Fibroblast of lung (primary cell): ENCODE measurements at regions not wholly inside any gene's neighbourhood (a gene's known extent, or its start where the extent isn't known, plus 50 kb on each side); places are given as distances from the start of the nearest gene placed in this dataset.

Source experiments
- EZH2 ChIP-seq: IDR thresholded peaks from 2 replicates; pipeline ENCODE4 v1.5.1; 2012; ENCODE audit warnings: low read length, control low read depth, mild to moderate bottlenecking; ENCODE audit errors: missing control alignments
- TF ChIP-seq, protein P1 (sequence below), 2 donors: IDR thresholded peaks in 1 of 2; conservative IDR thresholded peaks in 1 of 2; 1 replicate in 1 of 2; 2 replicates in 1 of 2; pipeline ENCODE4 v1.5.1; 2011 to 2012; ENCODE audit warnings: low read length in 2 of 2, control low read depth in 1 of 2, inconsistent platforms in 1 of 2, low read depth in 1 of 2, mild to moderate bottlenecking in 1 of 2

DNA sequence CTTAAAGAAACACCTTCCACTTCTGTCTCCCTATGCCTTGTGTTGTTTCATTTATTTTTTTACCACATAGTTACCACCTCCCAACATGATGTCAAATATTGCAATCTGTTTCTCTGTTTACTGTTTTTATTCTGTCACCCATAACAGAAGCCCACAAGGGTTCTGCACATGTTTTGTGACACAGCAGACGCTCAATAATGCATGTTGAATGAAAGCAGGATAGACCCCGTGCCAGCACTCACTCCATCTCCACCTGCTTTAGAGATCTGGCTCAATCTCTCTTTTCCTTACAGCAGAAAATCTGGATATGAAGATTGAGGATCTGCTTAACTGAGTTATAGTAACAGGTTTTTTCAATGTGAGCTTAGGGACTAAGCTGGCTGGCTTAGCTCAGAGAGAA lies 116.8 kb upstream of the NUDT10 start:
- TF ChIP-seq, protein P1, sequence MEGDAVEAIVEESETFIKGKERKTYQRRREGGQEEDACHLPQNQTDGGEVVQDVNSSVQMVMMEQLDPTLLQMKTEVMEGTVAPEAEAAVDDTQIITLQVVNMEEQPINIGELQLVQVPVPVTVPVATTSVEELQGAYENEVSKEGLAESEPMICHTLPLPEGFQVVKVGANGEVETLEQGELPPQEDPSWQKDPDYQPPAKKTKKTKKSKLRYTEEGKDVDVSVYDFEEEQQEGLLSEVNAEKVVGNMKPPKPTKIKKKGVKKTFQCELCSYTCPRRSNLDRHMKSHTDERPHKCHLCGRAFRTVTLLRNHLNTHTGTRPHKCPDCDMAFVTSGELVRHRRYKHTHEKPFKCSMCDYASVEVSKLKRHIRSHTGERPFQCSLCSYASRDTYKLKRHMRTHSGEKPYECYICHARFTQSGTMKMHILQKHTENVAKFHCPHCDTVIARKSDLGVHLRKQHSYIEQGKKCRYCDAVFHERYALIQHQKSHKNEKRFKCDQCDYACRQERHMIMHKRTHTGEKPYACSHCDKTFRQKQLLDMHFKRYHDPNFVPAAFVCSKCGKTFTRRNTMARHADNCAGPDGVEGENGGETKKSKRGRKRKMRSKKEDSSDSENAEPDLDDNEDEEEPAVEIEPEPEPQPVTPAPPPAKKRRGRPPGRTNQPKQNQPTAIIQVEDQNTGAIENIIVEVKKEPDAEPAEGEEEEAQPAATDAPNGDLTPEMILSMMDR (conservative IDR thresholded peaks at IDR 0.05 in 1 of 2, IDR thresholded peaks at IDR 0.05 in 1 of 2; ENCODE audit: low read depth in 1 of 2, low read length in 2 of 2) = no peak
- TF ChIP-seq EZH2 = no peak
